Chondrocyte (in vitro differentiated cells): ENCODE measurements at regions not wholly inside any gene's neighbourhood (a gene's known extent, or its start where the extent isn't known, plus 50 kb on each side); places are given as distances from the start of the nearest gene placed in this dataset.

Experiments
- DNase-seq: peaks from one replicate; pipeline ENCODE4 v3.0.0; 2021; ENCODE audit warnings: mixed read lengths, low spot score
- H3K27ac Mint-ChIP-seq: one replicate; pipeline ENCODE4 v1.8.0; 2021; ENCODE audit warnings: mild to moderate bottlenecking, moderate library complexity, mixed read lengths; ENCODE audit not compliant: unreplicated experiment
- H3K27me3 Mint-ChIP-seq: 2 replicates; pipeline ENCODE4 v1.8.0; 2021; ENCODE audit warnings: low read depth, mixed read lengths
- H3K36me3 Mint-ChIP-seq: 2 replicates; pipeline ENCODE4 v1.8.0; 2021; ENCODE audit warnings: low read depth, mixed read lengths
- H3K4me1 Mint-ChIP-seq: 2 replicates; pipeline ENCODE4 v1.8.0; 2021; ENCODE audit warnings: low read depth, mild to moderate bottlenecking, mixed read lengths
- H3K4me3 Mint-ChIP-seq: one replicate; pipeline ENCODE4 v1.8.0; 2021; ENCODE audit warnings: mild to moderate bottlenecking, moderate library complexity, mixed read lengths; ENCODE audit not compliant: unreplicated experiment
- H3K9me3 Mint-ChIP-seq: 2 replicates; pipeline ENCODE4 v1.8.0; 2021; ENCODE audit warnings: low read depth, mixed read lengths
- CTCF ChIP-seq: fragments of 200-600 bp; sonication (generic); IDR thresholded peaks from 2 replicates; pipeline ENCODE4 v1.5.0; 2021; ENCODE audit warnings: antibody characterized with exemption, mild to moderate bottlenecking, moderate library complexity

GRCh38 chr7:46015107-46015868 lies 94.2 kb upstream of the IGFBP3 start:
- H3K9me3 Mint-ChIP-seq: peaks cover 20% of the 10 kb centered on the region

GRCh38 chr7:46011501-46011900 lies 90.4 kb upstream of the IGFBP3 start:
- Mint-ChIP-seq H3K27ac (no peak overlapping the region), H3K36me3 (peaks cover under 1% of the 10 kb centered on the region), H3K4me1 (peaks cover 13% of the 10 kb centered on the region), H3K4me3 (no peak overlapping the region), H3K9me3 (peaks cover under 1% of the 10 kb centered on the region), H3K27me3 (no peaks in the 10 kb centered on the region)
- DNase-seq: no peak
- no peak for TF ChIP-seq CTCF

More at GRCh38 chr7:46015107-46015868, 94.2 kb upstream of the IGFBP3 start:
- H3K4me1 Mint-ChIP-seq: peaks cover 13% of the 10 kb centered on the region
- peaks cover 15% of the 10 kb centered on the region for H3K36me3 Mint-ChIP-seq
- no peaks in the 10 kb centered on the region for H3K27me3 Mint-ChIP-seq
- no peak overlapping the region for H3K27ac Mint-ChIP-seq
- DNase-seq: no peak
- no peak overlapping the region for H3K4me3 Mint-ChIP-seq
- no peak for TF ChIP-seq CTCF

DNA sequence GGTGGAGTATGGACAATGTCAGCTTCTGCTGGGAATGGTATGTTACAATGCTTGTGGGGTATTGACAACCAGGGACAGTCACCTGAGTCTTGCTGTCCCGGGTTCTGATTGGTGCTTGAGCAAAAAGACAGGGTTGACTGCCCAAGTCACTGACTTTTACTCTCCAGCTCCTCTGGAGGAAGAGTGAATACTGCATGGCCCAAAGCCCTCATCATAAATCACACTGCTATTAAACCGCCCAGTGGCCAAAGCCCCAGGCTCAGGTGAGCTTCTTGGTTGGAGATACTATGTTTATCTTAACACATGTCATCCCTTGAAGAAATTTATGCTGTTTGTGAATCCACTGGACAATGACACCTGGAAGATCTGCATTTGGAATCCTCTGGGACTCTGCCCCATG lies 90.0 kb upstream of the IGFBP3 start:
- no peak overlapping the region for H3K4me3 Mint-ChIP-seq
- H3K9me3 Mint-ChIP-seq: no peaks in the 10 kb centered on the region
- H3K4me1 Mint-ChIP-seq: peaks cover 13% of the 10 kb centered on the region
- TF ChIP-seq CTCF: no peak
- DNase-seq: no peak
- H3K27ac Mint-ChIP-seq: no peak overlapping the region
- no peaks in the 10 kb centered on the region for H3K27me3 Mint-ChIP-seq
- no peaks in the 10 kb centered on the region for H3K36me3 Mint-ChIP-seq

GRCh38 chr7:46009211-46009610 lies 88.1 kb upstream of the IGFBP3 start:
- Mint-ChIP-seq H3K27ac (no peak overlapping the region), H3K4me3 (no peak overlapping the region)
- no peak for TF ChIP-seq CTCF

GRCh38 chr7:46007990-46008643 lies 87.0 kb upstream of the IGFBP3 start:
- H3K4me1 Mint-ChIP-seq: peaks cover 22% of the 10 kb centered on the region
- no peak overlapping the region for H3K4me3 Mint-ChIP-seq
- H3K36me3 Mint-ChIP-seq: no peaks in the 10 kb centered on the region
- no peak for DNase-seq
- H3K27me3 Mint-ChIP-seq: no peaks in the 10 kb centered on the region
- no peak for TF ChIP-seq CTCF
- no peak overlapping the region for H3K27ac Mint-ChIP-seq
- peaks cover 13% of the 10 kb centered on the region for H3K9me3 Mint-ChIP-seq

More at GRCh38 chr7:46009211-46009610, 88.1 kb upstream of the IGFBP3 start:
- Mint-ChIP-seq H3K27me3 (no peaks in the 10 kb centered on the region), H3K9me3 (peaks cover 2% of the 10 kb centered on the region), H3K36me3 (no peaks in the 10 kb centered on the region), H3K4me1 (peaks cover 14% of the 10 kb centered on the region)
- no peak for DNase-seq
